RWPE1 (cell line): ENCODE measurements at regions not wholly inside any gene's neighbourhood (a gene's known extent, or its start where the extent isn't known, plus 50 kb on each side); places are given as distances from the start of the nearest gene placed in this dataset.

Experiments
- CTCF ChIA-PET: fragments of 350-600 bp; sonication (Branson Sonifier 250); formaldehyde crosslinking; extraction: SDS; loops from one replicate; lab custom pipeline; 2021; lab: Yijun Ruan, JAX
- POLR2A ChIA-PET: fragments of 400-600 bp; formaldehyde crosslinking; extraction: SDS; loops from one replicate; lab custom pipeline; 2020; ENCODE audit warnings: antibody characterized with exemption; ENCODE audit not compliant: low non-redundant PET; lab: Yijun Ruan, JAX
- DNase-seq: peaks from one replicate; pipeline ENCODE4 v3.0.0; 2012; ENCODE audit warnings: low spot score
- H3K27ac ChIP-seq: fragments of 450-650 bp; 2 replicates; pipeline ENCODE4 v1.5.1; 2017
- TF ChIP-seq, protein P1 (sequence below): fragments of 450-650 bp; conservative IDR thresholded peaks from 2 replicates; pipeline ENCODE4 v1.5.1; 2017; ENCODE audit warnings: low read depth, mild to moderate bottlenecking

- ChIA-PET CTCF (no interaction called here), POLR2A (no interaction called here)
- TF ChIP-seq, protein P1, sequence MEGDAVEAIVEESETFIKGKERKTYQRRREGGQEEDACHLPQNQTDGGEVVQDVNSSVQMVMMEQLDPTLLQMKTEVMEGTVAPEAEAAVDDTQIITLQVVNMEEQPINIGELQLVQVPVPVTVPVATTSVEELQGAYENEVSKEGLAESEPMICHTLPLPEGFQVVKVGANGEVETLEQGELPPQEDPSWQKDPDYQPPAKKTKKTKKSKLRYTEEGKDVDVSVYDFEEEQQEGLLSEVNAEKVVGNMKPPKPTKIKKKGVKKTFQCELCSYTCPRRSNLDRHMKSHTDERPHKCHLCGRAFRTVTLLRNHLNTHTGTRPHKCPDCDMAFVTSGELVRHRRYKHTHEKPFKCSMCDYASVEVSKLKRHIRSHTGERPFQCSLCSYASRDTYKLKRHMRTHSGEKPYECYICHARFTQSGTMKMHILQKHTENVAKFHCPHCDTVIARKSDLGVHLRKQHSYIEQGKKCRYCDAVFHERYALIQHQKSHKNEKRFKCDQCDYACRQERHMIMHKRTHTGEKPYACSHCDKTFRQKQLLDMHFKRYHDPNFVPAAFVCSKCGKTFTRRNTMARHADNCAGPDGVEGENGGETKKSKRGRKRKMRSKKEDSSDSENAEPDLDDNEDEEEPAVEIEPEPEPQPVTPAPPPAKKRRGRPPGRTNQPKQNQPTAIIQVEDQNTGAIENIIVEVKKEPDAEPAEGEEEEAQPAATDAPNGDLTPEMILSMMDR, result no peak
These were observed 2082.1 kb upstream of the RAG2 start for GRCh38 chr11:38680166-38680565.

GRCh38 chr11:38672445-38672844 is 2074.4 kb upstream of the RAG2 start:
- ChIA-PET POLR2A (no interaction called here), CTCF (no interaction called here)
- TF ChIP-seq, protein P1, result no peak
- no peak for DNase-seq
- H3K27ac ChIP-seq, result no peak overlapping the region

More at GRCh38 chr11:38680166-38680565, 2082.1 kb upstream of the RAG2 start:
- H3K27ac ChIP-seq, result no peak overlapping the region
- DNase-seq, result no peak

DNA sequence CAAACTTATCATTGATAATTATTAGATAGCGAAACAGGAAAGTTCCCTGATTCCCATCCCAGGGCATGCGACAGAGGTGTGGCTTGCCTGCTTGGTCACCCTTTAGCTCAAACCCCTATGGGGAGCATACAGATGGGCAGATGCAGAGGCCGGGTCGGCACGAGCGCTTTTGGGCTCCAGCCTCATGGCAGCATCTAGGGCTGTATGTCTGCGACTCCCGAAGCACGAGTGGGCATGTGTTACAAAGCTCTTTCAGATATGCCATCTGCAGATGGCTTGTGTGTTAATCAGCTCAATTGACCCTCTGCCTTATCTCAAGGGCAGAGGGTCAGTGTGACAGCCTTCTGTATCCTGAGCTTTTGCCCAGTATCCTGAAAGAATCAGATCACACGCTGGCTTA is 2069.3 kb upstream of the RAG2 start:
- TF ChIP-seq, protein P1, result no peak
- no peak for DNase-seq
- CTCF ChIA-PET, result no interaction called here
- H3K27ac ChIP-seq, result no peak overlapping the region
- POLR2A ChIA-PET, result no interaction called here

DNA sequence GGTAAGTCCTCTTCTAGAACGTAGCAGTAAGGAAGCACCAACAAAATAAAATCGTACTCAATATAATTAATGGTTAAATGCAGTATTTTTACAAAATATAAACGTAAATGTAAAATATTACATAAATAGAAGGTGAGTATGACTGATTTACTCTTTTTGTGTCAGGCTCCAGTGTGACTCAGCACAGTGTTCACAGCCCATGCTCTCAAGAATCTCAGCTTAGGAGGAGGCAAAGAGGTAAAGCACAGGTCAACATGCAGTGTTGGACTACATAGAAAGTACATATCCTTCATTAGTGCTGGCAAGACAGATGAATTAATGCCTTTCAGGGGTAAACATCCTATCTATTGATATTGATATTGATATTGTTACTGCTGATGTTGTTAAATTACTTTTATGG is 2050.6 kb upstream of the RAG2 start:
- TF ChIP-seq, protein P1, result no peak
- POLR2A ChIA-PET, result no interaction called here
- no peak overlapping the region for H3K27ac ChIP-seq
- CTCF ChIA-PET, result no interaction called here
- peak; percentile 7 for DNase-seq

DNA sequence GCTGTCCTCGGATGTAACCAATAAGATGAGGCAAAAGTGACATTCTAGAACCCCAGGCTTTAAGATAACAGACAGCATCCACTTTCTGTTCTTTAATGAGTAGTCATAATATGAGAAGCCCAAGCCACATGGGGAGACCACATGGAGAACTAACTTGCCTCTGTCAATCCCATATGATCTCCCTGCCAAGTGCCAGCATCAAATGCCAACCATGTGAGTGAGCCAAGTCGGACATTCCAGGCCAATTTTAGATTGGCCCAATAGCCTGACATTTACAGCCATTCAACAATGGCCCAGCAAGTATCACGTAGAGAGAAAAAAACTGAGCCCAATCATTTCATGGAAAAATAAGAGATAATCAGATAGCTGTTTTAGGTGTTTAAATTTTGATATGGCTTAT is 2048.3 kb upstream of the RAG2 start:
- TF ChIP-seq, protein P1, result no peak
- DNase-seq, result no peak
- H3K27ac ChIP-seq, result no peak overlapping the region
- POLR2A ChIA-PET, result no interaction called here
- CTCF ChIA-PET, result no interaction called here

GRCh38 chr11:38640854-38641253 is 2042.8 kb upstream of the RAG2 start:
- TF ChIP-seq, protein P1, result no peak
- DNase-seq, result no peak
- ChIA-PET CTCF (no interaction called here), POLR2A (no interaction called here)
- H3K27ac ChIP-seq, result no peak overlapping the region
